ENCODE measurements at regions not wholly inside any gene's neighbourhood (a gene's known extent, or its start where the extent isn't known, plus 50 kb on each side); places are given as distances from the start of the nearest gene placed in this dataset.

DNA sequence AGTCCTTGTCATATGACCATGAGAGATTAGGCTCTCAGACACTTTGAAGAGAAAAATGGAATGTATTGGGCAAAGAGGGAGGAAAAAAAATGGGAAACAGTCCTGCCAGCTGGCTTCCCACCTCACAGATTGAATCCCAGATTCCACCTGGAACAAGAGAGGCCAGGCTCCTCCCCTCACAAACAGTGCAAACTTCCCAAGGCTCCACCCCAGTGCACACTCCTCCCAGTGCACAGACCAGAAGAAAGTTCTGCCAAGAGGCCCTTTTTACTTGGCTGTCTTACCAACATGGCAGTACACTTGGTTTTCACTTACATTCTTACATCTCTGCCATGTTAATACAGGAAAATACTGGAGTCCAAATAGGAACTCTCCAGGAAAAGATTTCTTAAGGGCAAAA is 202.3 kb downstream of the AHR start:
- no peaks in the 10 kb centered on the region for H3K79me2 ChIP-seq (ENCODE audit: insufficient read depth, low read length)
- H4K20me1 ChIP-seq (ENCODE audit: insufficient read depth): no peaks in the 10 kb centered on the region
- no peak overlapping the region for H3K27ac ChIP-seq (ENCODE audit: low read depth, low read length)
- DNase-seq (ENCODE audit: low read depth, low spot score): no peak
- H3K27me3 ChIP-seq (ENCODE audit: insufficient read depth, low read length): no peaks in the 10 kb centered on the region
- ChIA-PET CTCF (no interaction called here), POLR2A (no interaction called here), RAD21 (ENCODE audit: low non-redundant PET in 1 of 2, low total read pairs in 2 of 2, uncharacterized antibody in 2 of 2, unreplicated experiment in 2 of 2) (no interaction called here)
- no peaks in the 10 kb centered on the region for H3K36me3 ChIP-seq (ENCODE audit: control insufficient read depth in 1 of 2, insufficient read depth in 2 of 2, low read length in 2 of 2)
- no peak overlapping the region for H3K4me2 ChIP-seq (ENCODE audit: low read length)
- no peak overlapping the region for H3K9ac ChIP-seq (ENCODE audit: low read length)
- no peak overlapping the region for H2AFZ ChIP-seq (ENCODE audit: low read depth, low read length, poor library complexity, severe bottlenecking)
- BruUV-seq (replicated peaks): no TSS peak
- intact Hi-C loops (cut with micrococcal nuclease): no loop called here
- no peaks in the 10 kb centered on the region for H3K9me3 ChIP-seq (ENCODE audit: control insufficient read depth in 1 of 2, insufficient read depth in 1 of 2, low read depth in 1 of 2, low read length in 2 of 2)
- no peak for TF ChIP-seq FOSL1 (IDR thresholded peaks at IDR 0.05; ENCODE audit: low read depth)
- TF ChIP-seq POLR2A (IDR thresholded peaks at IDR 0.05; ENCODE audit: borderline replicate concordance, extremely low read depth, insufficient read depth, insufficient read length): no peak
- no peak for TF ChIP-seq JUND (IDR thresholded peaks at IDR 0.05)
- TF ChIP-seq ZFX (IDR thresholded peaks at IDR 0.05): no peak
- no peak for TF ChIP-seq EGR1 (IDR thresholded peaks at IDR 0.05; ENCODE audit: low read depth)
- TF ChIP-seq EZH2 (IDR thresholded peaks at IDR 0.05): no peak
- no peak for TF ChIP-seq ELF1 (IDR thresholded peaks at IDR 0.05; ENCODE audit: borderline replicate concordance, low read depth)
- no peaks in the 10 kb centered on the region for H3K4me1 ChIP-seq (ENCODE audit: control insufficient read depth in 1 of 2, insufficient read depth in 2 of 2, low read length in 2 of 2)
- ATAC-seq: no peak
- no peak overlapping the region for H3K4me3 ChIP-seq (replicated peaks in 1 of 2; ENCODE audit: low read depth in 1 of 2, low read length in 2 of 2)
- H3K9me2 ChIP-seq (ENCODE audit: insufficient read depth): no peaks in the 10 kb centered on the region

DNA sequence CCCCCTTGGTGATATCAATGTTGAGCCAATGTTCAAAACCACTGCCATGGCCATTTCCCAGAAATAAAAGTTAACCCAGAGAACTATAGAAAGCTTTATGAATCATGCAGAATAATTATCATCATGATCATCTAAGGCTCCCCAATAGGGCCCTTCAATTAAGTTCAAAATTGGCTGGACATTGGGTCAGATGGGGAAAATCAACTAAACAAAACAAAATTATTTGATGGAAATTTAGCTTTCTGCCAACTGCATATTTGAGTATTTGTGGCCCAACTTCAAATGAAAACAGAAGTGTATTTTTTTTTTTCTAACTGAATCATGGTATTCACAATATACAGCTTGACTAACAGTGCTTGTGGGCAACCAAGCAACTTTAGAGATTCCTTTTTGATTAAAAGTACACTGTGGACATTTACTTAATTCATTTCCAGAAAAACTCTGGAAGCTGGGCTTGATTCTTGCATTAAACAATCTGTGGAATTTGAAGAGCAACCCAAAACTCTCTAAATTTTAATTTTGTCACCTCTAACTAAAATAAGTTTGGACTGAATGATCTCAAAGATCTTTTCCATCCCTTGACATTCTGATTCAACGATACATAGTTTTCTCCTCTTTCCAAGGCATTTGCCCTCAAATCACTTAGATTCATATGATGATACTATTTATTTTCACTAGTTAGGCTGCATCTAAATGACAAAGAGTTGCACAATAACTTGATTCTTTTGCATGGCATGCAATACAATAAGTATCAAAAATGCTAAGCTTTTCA is 203.2 kb downstream of the AHR start:
- intact Hi-C loops (cut with micrococcal nuclease): no loop called here
- ChIA-PET POLR2A (no interaction called here), CTCF (no interaction called here), RAD21 (ENCODE audit: low non-redundant PET in 1 of 2, low total read pairs in 2 of 2, uncharacterized antibody in 2 of 2, unreplicated experiment in 2 of 2) (no interaction called here)
- H3K79me2 ChIP-seq (ENCODE audit: insufficient read depth, low read length): no peaks in the 10 kb centered on the region
- no peaks in the 10 kb centered on the region for H3K36me3 ChIP-seq (ENCODE audit: control insufficient read depth in 1 of 2, insufficient read depth in 2 of 2, low read length in 2 of 2)
- TF ChIP-seq TCF7L2 (IDR thresholded peaks at IDR 0.05; ENCODE audit: borderline replicate concordance, extremely low read depth, insufficient read depth, insufficient read length) (no peak), SRF (IDR thresholded peaks at IDR 0.05; ENCODE audit: low read depth) (no peak), POLR2AphosphoS5 (IDR thresholded peaks at IDR 0.05; ENCODE audit: low read depth, low read length) (no peak)
- DNase-seq (ENCODE audit: low read depth, low spot score) (no peak), ATAC-seq (no peak)
- no peaks in the 10 kb centered on the region for H3K4me1 ChIP-seq (ENCODE audit: control insufficient read depth in 1 of 2, insufficient read depth in 2 of 2, low read length in 2 of 2)
- H2AFZ ChIP-seq (ENCODE audit: low read depth, low read length, poor library complexity, severe bottlenecking): no peak overlapping the region
- H4K20me1 ChIP-seq (ENCODE audit: insufficient read depth): no peaks in the 10 kb centered on the region
- BruUV-seq (replicated peaks): no TSS peak
- H3K27ac ChIP-seq (ENCODE audit: low read depth, low read length): no peak overlapping the region
- no peaks in the 10 kb centered on the region for H3K9me3 ChIP-seq (ENCODE audit: control insufficient read depth in 1 of 2, insufficient read depth in 1 of 2, low read depth in 1 of 2, low read length in 2 of 2)
- no peak overlapping the region for H3K9ac ChIP-seq (ENCODE audit: low read length)
- H3K4me3 ChIP-seq (replicated peaks in 1 of 2; ENCODE audit: low read depth in 1 of 2, low read length in 2 of 2): no peak overlapping the region
- no peaks in the 10 kb centered on the region for H3K9me2 ChIP-seq (ENCODE audit: insufficient read depth)
- H3K27me3 ChIP-seq (ENCODE audit: insufficient read depth, low read length): no peaks in the 10 kb centered on the region
- no peak overlapping the region for H3K4me2 ChIP-seq (ENCODE audit: low read length)
